ENCODE measurements at regions not wholly inside any gene's neighbourhood (a gene's known extent, or its start where the extent isn't known, plus 50 kb on each side); places are given as distances from the start of the nearest gene placed in this dataset.

DNA sequence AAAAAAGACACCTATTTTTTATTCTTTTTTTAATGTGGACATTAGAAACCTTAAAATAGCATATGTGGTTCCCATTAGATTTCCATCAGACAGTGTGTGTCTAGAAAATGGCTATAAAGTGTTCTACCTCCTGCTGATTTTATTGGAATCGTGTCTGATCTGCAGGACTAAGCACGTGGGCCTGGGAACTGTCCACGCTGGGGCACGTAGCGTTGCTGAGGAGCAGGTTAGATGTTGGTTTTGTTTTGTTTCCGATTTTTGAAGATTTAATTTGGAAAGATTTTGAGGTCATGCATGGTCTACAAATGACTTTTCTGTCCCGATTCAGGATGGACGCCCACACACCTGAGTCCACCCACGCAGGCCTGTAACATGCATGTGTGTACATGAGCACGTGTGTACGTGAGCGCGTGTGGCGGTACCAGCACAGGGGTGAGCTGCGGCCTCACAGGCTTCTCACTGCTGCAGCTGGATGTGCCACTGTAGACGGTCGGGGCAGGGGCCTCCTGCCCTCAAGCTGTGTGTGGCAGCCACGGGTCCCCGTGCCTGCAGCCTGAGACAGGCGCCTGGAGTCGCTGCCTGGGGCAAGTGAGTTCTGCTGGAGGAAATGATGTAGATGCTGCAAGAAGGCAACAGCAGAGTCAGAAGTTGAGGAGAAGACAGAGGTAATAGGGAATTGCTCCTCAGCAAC is 99.7 kb upstream of the CTDP1 start:
- no peaks in the 10 kb centered on the region for H3K36me3 ChIP-seq
- no peaks in the 10 kb centered on the region for H3K9me3 ChIP-seq
- peak in 1 of 2 donors; percentile 3 for DNase-seq
- no peak for TF ChIP-seq POLR2A (IDR thresholded peaks at IDR 0.05)
- TF ChIP-seq CTCF (IDR thresholded peaks at IDR 0.05), result no peak
- H3K27ac ChIP-seq, result no peak overlapping the region
- 91 to 92% methylated on average over 21 of the region's 21 CpGs for WGBS, 2 donors
- peaks cover 26 to 33% of the 10 kb centered on the region in 2 donors for H3K4me1 ChIP-seq
- intact Hi-C loops (cut with DNase I), result no loop called here
- no peaks in the 10 kb centered on the region for H3K27me3 ChIP-seq
- no peak overlapping the region for H3K4me3 ChIP-seq (replicated peaks in 1 of 3)

GRCh38 chr18:79580498-79581171 is 99.0 kb upstream of the CTDP1 start:
- 91 to 93% methylated on average over 13 to 20 of the region's 28 CpGs for WGBS, 2 donors
- DNase-seq, result peak in 1 of 2 donors; percentile 1
- Histone ChIP-seq H3K4me1 (peaks cover 26 to 33% of the 10 kb centered on the region in 2 donors), H3K36me3 (no peaks in the 10 kb centered on the region), H3K4me3 (replicated peaks in 1 of 3) (no peak overlapping the region), H3K27ac (no peak overlapping the region), H3K9me3 (no peaks in the 10 kb centered on the region), H3K27me3 (no peaks in the 10 kb centered on the region)
- intact Hi-C loops (cut with DNase I), result no loop called here
- TF ChIP-seq POLR2A (IDR thresholded peaks at IDR 0.05) (no peak), CTCF (IDR thresholded peaks at IDR 0.05) (no peak)

- Histone ChIP-seq H3K27me3 (no peaks in the 10 kb centered on the region), H3K4me3 (replicated peaks in 1 of 3) (no peak overlapping the region), H3K27ac (no peak overlapping the region), H3K36me3 (no peaks in the 10 kb centered on the region), H3K4me1 (peaks cover 25 to 28% of the 10 kb centered on the region in 2 donors), H3K9me3 (no peaks in the 10 kb centered on the region)
- intact Hi-C loops (cut with DNase I), result no loop called here
- 92 to 93% methylated on average over 5 to 6 of the region's 6 CpGs for WGBS, 2 donors
- peak in 1 of 2 donors; percentile 1 for DNase-seq
- TF ChIP-seq CTCF (IDR thresholded peaks at IDR 0.05) (no peak), POLR2A (IDR thresholded peaks at IDR 0.05) (no peak)
Observed at GRCh38 chr18:79581406-79581805, 98.2 kb upstream of the CTDP1 start.

GRCh38 chr18:79581911-79582310 is 97.7 kb upstream of the CTDP1 start:
- 96 to 99% methylated on average over 8 of the region's 8 CpGs for WGBS, 2 donors
- Histone ChIP-seq H3K4me1 (peaks cover 20 to 23% of the 10 kb centered on the region in 2 donors), H3K27ac (no peak overlapping the region), H3K27me3 (no peaks in the 10 kb centered on the region), H3K36me3 (no peaks in the 10 kb centered on the region), H3K9me3 (no peaks in the 10 kb centered on the region), H3K4me3 (replicated peaks in 1 of 3) (no peak overlapping the region)
- DNase-seq, result peak in 1 of 2 donors; percentile 0
- intact Hi-C loops (cut with DNase I), result no loop called here
- TF ChIP-seq POLR2A (IDR thresholded peaks at IDR 0.05), result no peak
- TF ChIP-seq CTCF (IDR thresholded peaks at IDR 0.05), result no peak

DNA sequence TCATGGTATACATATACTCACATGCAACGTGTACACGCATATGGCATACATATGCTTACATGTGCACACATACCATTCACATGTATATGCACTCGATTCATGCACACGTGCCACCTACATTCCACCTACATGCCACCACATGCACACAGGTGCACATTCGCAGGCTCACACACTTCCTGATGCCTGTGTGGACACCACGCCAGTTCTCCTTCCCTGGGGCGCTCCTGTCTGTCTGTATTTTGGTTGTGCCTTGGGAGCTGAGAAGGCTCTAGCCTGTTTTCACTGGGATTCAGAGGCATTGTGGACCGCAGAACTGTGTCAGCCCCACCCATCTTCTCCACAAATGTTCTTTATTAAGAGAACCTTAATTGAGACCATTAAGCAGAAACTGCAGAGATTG is 96.6 kb upstream of the CTDP1 start:
- Histone ChIP-seq H3K9me3 (no peaks in the 10 kb centered on the region), H3K4me1 (peaks cover 15 to 17% of the 10 kb centered on the region in 2 donors), H3K27ac (no peak overlapping the region), H3K4me3 (replicated peaks in 1 of 3) (no peak overlapping the region), H3K36me3 (no peaks in the 10 kb centered on the region), H3K27me3 (no peaks in the 10 kb centered on the region)
- TF ChIP-seq POLR2A (IDR thresholded peaks at IDR 0.05) (no peak), CTCF (IDR thresholded peaks at IDR 0.05) (no peak)
- intact Hi-C loops (cut with DNase I), result no loop called here
- WGBS, 2 donors, result 89 to 95% methylated on average over 8 of the region's 8 CpGs
- peak in 1 of 2 donors; percentile 0 for DNase-seq

Data from thyroid gland (tissue), 4 donors.